HG03025 (cell line): ENCODE measurements at regions not wholly inside any gene's neighbourhood (a gene's known extent, or its start where the extent isn't known, plus 50 kb on each side); places are given as distances from the start of the nearest gene placed in this dataset.
"Not testable (repeated sequence)": the region's sequence is repeated elsewhere in the genome, so short reads cannot be mapped to it uniquely, and the experiment has no call there.

Experiments used
- ATAC-seq: cut with Tn5 transposase; IDR thresholded peaks from one replicate; pipeline ENCODE4 v1.9.1; 2021; ENCODE audit warnings: mild to moderate bottlenecking, moderate library complexity; ENCODE audit not compliant: unreplicated experiment, low FRiP score

GRCh38 chr9:107768224-107768623, 278.7 kb upstream of the KLF4 start:
- no peak for ATAC-seq

- no peak for ATAC-seq
Measured at GRCh38 chr9:107767711-107768110, 278.1 kb upstream of the KLF4 start.

- not testable (repeated sequence) for ATAC-seq
Measured at GRCh38 chr9:107763469-107763868, 273.9 kb upstream of the KLF4 start.

- ATAC-seq, result no peak
Measured at GRCh38 chr9:107761307-107761706, 271.7 kb upstream of the KLF4 start.

GRCh38 chr9:107760469-107761242, 271.1 kb upstream of the KLF4 start:
- ATAC-seq, result no peak

GRCh38 chr9:107759823-107760166, 270.2 kb upstream of the KLF4 start:
- no peak for ATAC-seq

GRCh38 chr9:107759009-107759822, 269.6 kb upstream of the KLF4 start:
- no peak for ATAC-seq

- ATAC-seq, result no peak
Measured at GRCh38 chr9:107756091-107756490, 266.5 kb upstream of the KLF4 start.

- ATAC-seq, result no peak
Measured at GRCh38 chr9:107755246-107755645, 265.7 kb upstream of the KLF4 start.

- ATAC-seq, result peak; percentile 62
Measured at GRCh38 chr9:107751567-107752210, 262.1 kb upstream of the KLF4 start.

GRCh38 chr9:107750741-107751566, 261.4 kb upstream of the KLF4 start:
- no peak for ATAC-seq

- ATAC-seq, result no peak
Measured at GRCh38 chr9:107749787-107750444, 260.3 kb upstream of the KLF4 start.

GRCh38 chr9:107744873-107745272, 255.3 kb upstream of the KLF4 start:
- no peak for ATAC-seq

GRCh38 chr9:107742531-107743309, 253.2 kb upstream of the KLF4 start:
- no peak for ATAC-seq

GRCh38 chr9:107740088-107740980, 250.8 kb upstream of the KLF4 start:
- no peak for ATAC-seq

- no peak for ATAC-seq
Measured at GRCh38 chr9:107739601-107740082, 250.1 kb upstream of the KLF4 start.

- no peak for ATAC-seq
Measured at GRCh38 chr9:107738789-107739188, 249.2 kb upstream of the KLF4 start.
